GM21528 (cell line): ENCODE measurements at regions not wholly inside any gene's neighbourhood (a gene's known extent, or its start where the extent isn't known, plus 50 kb on each side); places are given as distances from the start of the nearest gene placed in this dataset.
"Not testable (repeated sequence)": the region's sequence is repeated elsewhere in the genome, so short reads cannot be mapped to it uniquely, and the experiment has no call there.

Experiments used
- ATAC-seq: cut with Tn5 transposase; IDR thresholded peaks from one replicate; pipeline ENCODE4 v1.9.1; 2021; ENCODE audit warnings: mild to moderate bottlenecking, moderate library complexity; ENCODE audit not compliant: unreplicated experiment, low FRiP score

- no peak for ATAC-seq
These were observed 110.0 kb upstream of the PMEPA1 start for GRCh38 chr20:57819691-57820380.

GRCh38 chr20:57819291-57819690 is 109.5 kb upstream of the PMEPA1 start:
- no peak for ATAC-seq

GRCh38 chr20:57818418-57819181 is 108.8 kb upstream of the PMEPA1 start:
- ATAC-seq, result no peak

- no peak for ATAC-seq
These were observed 105.6 kb upstream of the PMEPA1 start for GRCh38 chr20:57815405-57815804.

- no peak for ATAC-seq
These were observed 104.7 kb upstream of the PMEPA1 start for GRCh38 chr20:57814529-57814928.

GRCh38 chr20:57813509-57814269 is 103.9 kb upstream of the PMEPA1 start:
- ATAC-seq, result no peak

GRCh38 chr20:57812632-57813031 is 102.8 kb upstream of the PMEPA1 start:
- not testable (repeated sequence) for ATAC-seq

- no peak for ATAC-seq
These were observed 101.7 kb upstream of the PMEPA1 start for GRCh38 chr20:57811374-57812020.

GRCh38 chr20:57810511-57811373 is 100.9 kb upstream of the PMEPA1 start:
- no peak for ATAC-seq

GRCh38 chr20:57809661-57810172 is 99.9 kb upstream of the PMEPA1 start:
- no peak for ATAC-seq

- no peak for ATAC-seq
These were observed 99.3 kb upstream of the PMEPA1 start for GRCh38 chr20:57809149-57809548.

GRCh38 chr20:57808264-57809070 is 98.7 kb upstream of the PMEPA1 start:
- no peak for ATAC-seq

GRCh38 chr20:57807401-57808263 is 97.8 kb upstream of the PMEPA1 start:
- ATAC-seq, result no peak

- no peak for ATAC-seq
These were observed 97.2 kb upstream of the PMEPA1 start for GRCh38 chr20:57806975-57807374.

- ATAC-seq, result no peak
These were observed 96.7 kb upstream of the PMEPA1 start for GRCh38 chr20:57806476-57806875.

- no peak for ATAC-seq
These were observed 95.9 kb upstream of the PMEPA1 start for GRCh38 chr20:57805747-57806146.

GRCh38 chr20:57804470-57805250 is 94.8 kb upstream of the PMEPA1 start:
- no peak for ATAC-seq
